ENCODE measurements at regions not wholly inside any gene's neighbourhood (a gene's known extent, or its start where the extent isn't known, plus 50 kb on each side); places are given as distances from the start of the nearest gene placed in this dataset.
A peak's percentile ranks its signal among the peaks of the same experiment; 100 is the strongest.

DNA sequence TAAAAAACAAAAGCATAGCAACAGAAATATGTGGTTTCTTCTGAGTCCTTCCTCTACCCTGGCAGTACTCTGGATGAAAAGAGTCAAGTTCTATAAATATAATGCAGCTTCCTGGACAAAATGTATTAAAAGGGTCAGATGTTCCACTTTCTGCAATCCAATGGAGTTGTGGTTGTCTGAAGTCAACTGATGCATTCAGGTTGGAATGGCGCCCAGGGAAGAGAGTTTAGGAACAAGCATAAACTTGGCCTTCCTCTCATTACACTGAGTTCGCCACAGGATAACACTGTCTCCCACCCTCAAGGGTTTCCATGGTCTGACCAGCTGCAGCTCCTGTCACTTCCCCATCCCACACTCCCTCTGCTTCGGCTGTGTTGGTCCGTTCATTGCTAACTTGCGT, 66.4 kb downstream of the PLEKHG1 start:
- Histone ChIP-seq H3K36me3 (no peaks in the 10 kb centered on the region), H3K27me3 (peaks cover 0 to 4% (median 0%) of the 10 kb centered on the region in 11 experiments; a peak in 1 of 22 replicates), H3K27ac (peak overlapping the region in 7 of 11 experiments; percentile 11 to 55 (median 46); a peak in 8 of 22 replicates), H3K9me3 (replicated peaks in 1 of 11) (no peaks in the 10 kb centered on the region), H3K9ac (peak overlapping the region in 1 of 11 experiments; percentile 4; a peak in 1 of 22 replicates), H3K4me2 (peak overlapping the region; percentile 64 to 81 (median 74)), H4K20me1 (no peaks in the 10 kb centered on the region), H3K4me3 (no peak overlapping the region), H3K4me1 (peaks cover 12 to 23% (median 15%) of the 10 kb centered on the region in 10 experiments)
- no peak for TF ChIP-seq Cebpa-rat (IDR thresholded peaks at IDR 0.05)

- H3K4me2 ChIP-seq, result no peak overlapping the region
- H4K20me1 ChIP-seq, result no peaks in the 10 kb centered on the region
- peaks cover 12 to 23% (median 15%) of the 10 kb centered on the region in 10 experiments for H3K4me1 ChIP-seq
- H3K36me3 ChIP-seq, result no peaks in the 10 kb centered on the region
- H3K9ac ChIP-seq, result no peak overlapping the region
- no peak overlapping the region for H3K27ac ChIP-seq
- H3K4me3 ChIP-seq, result no peak overlapping the region
- peaks cover 0 to 6% (median 0%) of the 10 kb centered on the region in 11 experiments; a peak in 1 of 22 replicates for H3K27me3 ChIP-seq
- TF ChIP-seq Cebpa-rat (IDR thresholded peaks at IDR 0.05), result no peak
- H3K9me3 ChIP-seq (replicated peaks in 1 of 11), result no peaks in the 10 kb centered on the region
Observed at GRCh38 chr6:150667359-150667758, 67.7 kb downstream of the PLEKHG1 start.

GRCh38 chr6:150667977-150668716, 68.5 kb downstream of the PLEKHG1 start:
- H3K36me3 ChIP-seq, result no peaks in the 10 kb centered on the region
- H4K20me1 ChIP-seq, result no peaks in the 10 kb centered on the region
- no peak for TF ChIP-seq Cebpa-rat (IDR thresholded peaks at IDR 0.05)
- H3K9ac ChIP-seq, result no peak overlapping the region
- H3K4me1 ChIP-seq, result peaks cover 12 to 26% (median 15%) of the 10 kb centered on the region in 10 experiments
- H3K4me2 ChIP-seq, result no peak overlapping the region
- no peak overlapping the region for H3K4me3 ChIP-seq
- peaks cover 0 to 6% (median 0%) of the 10 kb centered on the region in 11 experiments; a peak in 1 of 22 replicates for H3K27me3 ChIP-seq
- no peak overlapping the region for H3K27ac ChIP-seq
- no peaks in the 10 kb centered on the region for H3K9me3 ChIP-seq (replicated peaks in 1 of 11)

DNA sequence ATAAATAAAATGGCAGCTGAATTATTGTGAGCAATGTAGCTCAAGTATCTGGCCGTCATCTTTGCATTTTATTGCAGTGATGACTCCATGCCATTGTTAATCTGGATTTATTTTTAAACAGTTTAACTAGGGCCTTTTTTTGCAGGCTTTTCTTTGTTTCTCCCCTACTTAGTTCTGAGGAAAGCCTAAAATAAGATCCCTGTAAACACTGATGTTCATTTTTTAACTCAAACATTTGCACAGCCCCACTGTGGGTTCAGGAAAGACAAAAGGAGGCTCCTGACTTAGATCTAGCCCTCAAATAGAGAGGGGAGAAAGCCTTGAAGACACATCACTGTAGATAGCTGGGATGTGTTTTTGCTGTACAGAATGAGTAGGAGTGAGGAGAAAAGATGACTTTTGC, 69.2 kb downstream of the PLEKHG1 start:
- Histone ChIP-seq H3K27ac (no peak overlapping the region), H3K9me3 (replicated peaks in 1 of 11) (no peaks in the 10 kb centered on the region), H3K27me3 (peaks cover 0 to 6% (median 0%) of the 10 kb centered on the region in 11 experiments; a peak in 1 of 22 replicates), H3K4me3 (no peak overlapping the region), H3K4me1 (peaks cover 12 to 32% (median 18%) of the 10 kb centered on the region in 10 experiments), H4K20me1 (no peaks in the 10 kb centered on the region), H3K36me3 (no peaks in the 10 kb centered on the region), H3K4me2 (no peak overlapping the region), H3K9ac (no peak overlapping the region)
- TF ChIP-seq Cebpa-rat (IDR thresholded peaks at IDR 0.05), result no peak

- no peak for TF ChIP-seq Cebpa-rat (IDR thresholded peaks at IDR 0.05)
- Histone ChIP-seq H3K27ac (no peak overlapping the region), H3K9me3 (replicated peaks in 1 of 11) (no peaks in the 10 kb centered on the region), H3K9ac (no peak overlapping the region), H4K20me1 (no peaks in the 10 kb centered on the region), H3K4me1 (peaks cover 12 to 29% (median 14%) of the 10 kb centered on the region in 10 experiments), H3K27me3 (peaks cover 0 to 6% (median 0%) of the 10 kb centered on the region in 11 experiments; a peak in 1 of 22 replicates), H3K36me3 (no peaks in the 10 kb centered on the region), H3K4me3 (no peak overlapping the region), H3K4me2 (no peak overlapping the region)
Observed at GRCh38 chr6:150670311-150670710, 70.6 kb downstream of the PLEKHG1 start.

GRCh38 chr6:150672800-150673199, 73.1 kb downstream of the PLEKHG1 start:
- Histone ChIP-seq H3K4me2 (no peak overlapping the region), H3K27ac (no peak overlapping the region), H3K27me3 (peaks cover 0 to 6% (median 0%) of the 10 kb centered on the region in 11 experiments; a peak in 2 of 22 replicates), H3K4me3 (no peak overlapping the region), H3K4me1 (peaks cover 0 to 16% (median 0%) of the 10 kb centered on the region in 10 experiments; a peak in 4 of 20 replicates), H4K20me1 (no peaks in the 10 kb centered on the region), H3K9me3 (replicated peaks in 1 of 11) (no peaks in the 10 kb centered on the region), H3K9ac (no peak overlapping the region), H3K36me3 (no peaks in the 10 kb centered on the region)
- no peak for TF ChIP-seq Cebpa-rat (IDR thresholded peaks at IDR 0.05)

- H4K20me1 ChIP-seq, result no peaks in the 10 kb centered on the region
- peaks cover 0 to 11% (median 0%) of the 10 kb centered on the region in 11 experiments; a peak in 1 of 22 replicates for H3K27me3 ChIP-seq
- no peak overlapping the region for H3K27ac ChIP-seq
- H3K4me1 ChIP-seq, result peaks cover 0 to 9% (median 0%) of the 10 kb centered on the region in 10 experiments; a peak in 4 of 20 replicates
- no peaks in the 10 kb centered on the region for H3K9me3 ChIP-seq (replicated peaks in 1 of 11)
- no peaks in the 10 kb centered on the region for H3K36me3 ChIP-seq
- no peak overlapping the region for H3K9ac ChIP-seq
- no peak for TF ChIP-seq Cebpa-rat (IDR thresholded peaks at IDR 0.05)
- H3K4me2 ChIP-seq, result peak overlapping the region in 4 of 11 experiments; percentile 1 to 24 (median 10); a peak in 4 of 22 replicates
- H3K4me3 ChIP-seq, result no peak overlapping the region
Observed at GRCh38 chr6:150673720-150674346, 74.1 kb downstream of the PLEKHG1 start.

- no peak overlapping the region for H3K4me3 ChIP-seq
- peaks cover 0 to 22% (median 5%) of the 10 kb centered on the region in 10 experiments; a peak in 14 of 20 replicates for H3K4me1 ChIP-seq
- no peak overlapping the region for H3K9ac ChIP-seq
- H3K4me2 ChIP-seq, result no peak overlapping the region
- no peak for TF ChIP-seq Cebpa-rat (IDR thresholded peaks at IDR 0.05)
- H4K20me1 ChIP-seq, result no peaks in the 10 kb centered on the region
- H3K27ac ChIP-seq, result no peak overlapping the region
- peaks cover 0 to 10% (median 0%) of the 10 kb centered on the region in 11 experiments; a peak in 4 of 22 replicates for H3K9me3 ChIP-seq (replicated peaks in 1 of 11)
- no peaks in the 10 kb centered on the region for H3K36me3 ChIP-seq
- H3K27me3 ChIP-seq, result peaks cover 0 to 27% (median 0%) of the 10 kb centered on the region in 11 experiments; a peak in 2 of 22 replicates
Observed at GRCh38 chr6:150676344-150676743, 76.7 kb downstream of the PLEKHG1 start.

DNA sequence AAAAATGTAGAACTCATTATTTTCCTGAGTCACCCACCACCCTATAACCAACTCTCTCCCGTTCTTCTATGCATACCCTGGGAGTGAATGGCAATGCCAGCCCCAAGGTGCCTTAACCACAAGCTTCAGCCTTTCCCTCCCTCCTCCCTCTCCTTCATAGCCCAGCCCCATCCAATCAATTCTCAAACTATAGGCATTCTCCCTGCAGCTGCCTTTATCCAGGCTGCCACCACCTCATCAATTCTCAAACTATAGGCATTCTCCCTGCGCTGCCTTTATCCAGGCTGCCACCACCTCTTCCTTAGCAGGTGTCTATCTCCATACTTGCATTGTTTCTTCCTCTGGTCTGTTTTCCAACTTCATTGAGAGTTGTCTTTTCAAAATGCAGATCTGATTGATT, 77.1 kb downstream of the PLEKHG1 start:
- Histone ChIP-seq H3K36me3 (no peaks in the 10 kb centered on the region), H4K20me1 (no peaks in the 10 kb centered on the region), H3K27ac (no peak overlapping the region), H3K4me2 (no peak overlapping the region), H3K9ac (no peak overlapping the region), H3K9me3 (replicated peaks in 1 of 11) (peaks cover 0 to 10% (median 0%) of the 10 kb centered on the region in 11 experiments; a peak in 4 of 22 replicates), H3K27me3 (peaks cover 0 to 27% (median 0%) of the 10 kb centered on the region in 11 experiments; a peak in 3 of 22 replicates), H3K4me3 (no peak overlapping the region), H3K4me1 (peaks cover 0 to 26% (median 10%) of the 10 kb centered on the region in 10 experiments; a peak in 16 of 20 replicates)
- no peak for TF ChIP-seq Cebpa-rat (IDR thresholded peaks at IDR 0.05)

Data from BLaER1 treated with 17β-estradiol and CSF1 and Interleukin-3, amounts not matched to agents 10 nM and 100 nM (cell line).